OCI-LY7 (cell line): ENCODE measurements at regions not wholly inside any gene's neighbourhood (a gene's known extent, or its start where the extent isn't known, plus 50 kb on each side); places are given as distances from the start of the nearest gene placed in this dataset.

ENCODE experiments used
- EZH2phosphoT487 ChIP-seq: fragments of 200-600 bp; sonication (generic); IDR thresholded peaks from 2 replicates; pipeline ENCODE4 v1.6.1; 2018; ENCODE audit warnings: low read depth, borderline replicate concordance, mild to moderate bottlenecking, mixed run types, antibody characterized with exemption, low read length, moderate library complexity, mixed read lengths
- TF ChIP-seq, protein P1 (sequence below): fragments of 200-600 bp; sonication (generic); conservative IDR thresholded peaks from 2 replicates; pipeline ENCODE4 v1.5.1; 2014; ENCODE audit warnings: mild to moderate bottlenecking, antibody characterized with exemption, low read length, moderate library complexity, mixed read lengths

DNA sequence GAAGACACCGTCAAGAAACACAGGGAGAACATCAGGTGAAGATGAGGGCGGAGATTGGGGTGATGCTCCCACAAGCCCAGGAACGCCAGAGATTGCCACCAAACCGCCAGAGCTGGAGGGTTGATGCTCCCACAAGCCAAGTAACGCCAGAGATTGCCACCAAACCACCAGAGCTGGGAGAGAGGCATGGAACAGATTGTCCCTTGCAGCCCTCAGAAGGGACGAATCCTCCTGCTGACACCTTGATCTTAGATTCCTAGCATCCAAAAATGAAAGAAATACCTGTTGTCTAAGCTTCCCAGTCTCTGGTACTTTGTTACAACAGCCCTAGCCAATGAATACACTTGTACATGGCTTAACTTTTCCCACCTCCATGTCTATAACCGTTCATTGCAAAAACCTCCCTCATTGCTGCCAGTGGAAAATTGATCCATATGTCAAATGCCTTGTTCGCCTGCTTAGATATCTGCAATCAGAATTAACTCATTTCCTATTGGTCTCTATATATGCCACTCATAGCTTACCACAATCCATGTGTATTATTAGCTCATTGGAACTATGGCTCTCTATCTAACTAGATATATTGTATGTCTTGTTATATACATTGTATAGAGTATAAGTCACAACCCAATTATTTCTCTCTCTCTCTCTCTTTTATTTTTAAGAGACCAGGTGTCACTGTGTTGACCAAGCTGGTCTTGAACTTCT, 127.4 kb downstream of the ADSS2 start:
- TF ChIP-seq, protein P1, sequence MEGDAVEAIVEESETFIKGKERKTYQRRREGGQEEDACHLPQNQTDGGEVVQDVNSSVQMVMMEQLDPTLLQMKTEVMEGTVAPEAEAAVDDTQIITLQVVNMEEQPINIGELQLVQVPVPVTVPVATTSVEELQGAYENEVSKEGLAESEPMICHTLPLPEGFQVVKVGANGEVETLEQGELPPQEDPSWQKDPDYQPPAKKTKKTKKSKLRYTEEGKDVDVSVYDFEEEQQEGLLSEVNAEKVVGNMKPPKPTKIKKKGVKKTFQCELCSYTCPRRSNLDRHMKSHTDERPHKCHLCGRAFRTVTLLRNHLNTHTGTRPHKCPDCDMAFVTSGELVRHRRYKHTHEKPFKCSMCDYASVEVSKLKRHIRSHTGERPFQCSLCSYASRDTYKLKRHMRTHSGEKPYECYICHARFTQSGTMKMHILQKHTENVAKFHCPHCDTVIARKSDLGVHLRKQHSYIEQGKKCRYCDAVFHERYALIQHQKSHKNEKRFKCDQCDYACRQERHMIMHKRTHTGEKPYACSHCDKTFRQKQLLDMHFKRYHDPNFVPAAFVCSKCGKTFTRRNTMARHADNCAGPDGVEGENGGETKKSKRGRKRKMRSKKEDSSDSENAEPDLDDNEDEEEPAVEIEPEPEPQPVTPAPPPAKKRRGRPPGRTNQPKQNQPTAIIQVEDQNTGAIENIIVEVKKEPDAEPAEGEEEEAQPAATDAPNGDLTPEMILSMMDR: no peak
- no peak for TF ChIP-seq EZH2phosphoT487
